ENCODE measurements at regions not wholly inside any gene's neighbourhood (a gene's known extent, or its start where the extent isn't known, plus 50 kb on each side); places are given as distances from the start of the nearest gene placed in this dataset.

DNA sequence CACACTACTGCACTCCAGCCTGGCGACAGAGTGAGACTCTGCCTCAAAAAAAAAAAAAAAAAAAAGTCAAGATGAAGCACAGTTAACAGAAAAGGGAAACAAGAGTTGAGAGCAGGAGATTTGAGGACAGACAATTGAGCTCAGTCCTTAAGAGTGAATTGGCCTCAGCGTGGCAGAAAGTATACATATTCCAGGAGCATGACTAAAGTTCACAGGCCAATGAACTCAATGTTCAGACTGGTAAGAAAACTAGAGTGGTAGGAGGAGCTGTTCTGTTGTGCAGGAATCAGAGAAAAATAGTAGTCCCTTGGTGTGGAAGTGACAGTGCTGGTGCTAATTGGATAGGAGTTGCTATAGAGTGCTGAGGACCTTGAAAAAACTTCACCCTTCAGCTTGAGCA, 60.0 kb downstream of the NRN1 start:
- no peak for DNase-seq (ENCODE audit: extremely low read depth in 1 of 11, low read depth in 9 of 11, low spot score in 4 of 11)

DNA sequence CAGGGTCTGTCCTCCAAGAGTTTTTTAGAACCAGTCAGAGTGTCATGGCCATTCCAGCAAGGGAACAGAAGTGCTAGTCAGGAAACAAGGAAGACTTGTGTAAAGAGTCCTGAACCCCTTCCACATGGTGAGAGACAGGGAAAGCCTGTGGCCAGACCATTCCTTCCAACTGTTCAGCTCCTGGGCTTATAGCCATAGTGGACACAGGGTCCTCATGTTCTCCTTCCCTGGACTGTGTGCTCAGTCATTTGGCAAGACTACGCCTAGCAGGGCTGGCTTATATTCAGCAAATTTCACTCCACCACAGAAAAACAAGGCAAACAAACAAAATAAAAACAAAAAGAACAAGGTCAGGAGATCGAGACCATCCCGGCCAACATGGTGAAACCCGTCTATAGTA, 60.5 kb downstream of the NRN1 start:
- DNase-seq (ENCODE audit: extremely low read depth in 1 of 11, low read depth in 9 of 11, low spot score in 4 of 11) = no peak

DNA sequence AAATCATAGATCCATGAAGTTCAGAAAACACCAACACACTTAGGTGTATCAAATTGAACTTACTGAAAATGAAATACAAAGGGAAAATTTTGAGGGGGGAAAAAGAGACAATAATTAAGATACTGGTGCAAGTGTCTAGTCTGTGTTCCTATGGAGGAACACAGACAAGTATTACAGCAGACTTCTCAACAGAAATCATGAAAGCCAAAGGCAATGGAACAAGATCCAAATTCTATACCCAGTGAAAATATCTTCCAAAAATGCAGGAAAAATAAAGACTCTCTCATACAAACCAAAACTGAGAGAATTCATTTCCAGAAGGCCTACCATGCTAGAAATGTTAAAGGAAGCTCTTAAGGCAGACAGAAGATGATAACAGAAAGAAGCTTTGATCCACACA, 63.1 kb downstream of the NRN1 start:
- no peak for DNase-seq (ENCODE audit: extremely low read depth in 1 of 11, low read depth in 9 of 11, low spot score in 4 of 11)

DNA sequence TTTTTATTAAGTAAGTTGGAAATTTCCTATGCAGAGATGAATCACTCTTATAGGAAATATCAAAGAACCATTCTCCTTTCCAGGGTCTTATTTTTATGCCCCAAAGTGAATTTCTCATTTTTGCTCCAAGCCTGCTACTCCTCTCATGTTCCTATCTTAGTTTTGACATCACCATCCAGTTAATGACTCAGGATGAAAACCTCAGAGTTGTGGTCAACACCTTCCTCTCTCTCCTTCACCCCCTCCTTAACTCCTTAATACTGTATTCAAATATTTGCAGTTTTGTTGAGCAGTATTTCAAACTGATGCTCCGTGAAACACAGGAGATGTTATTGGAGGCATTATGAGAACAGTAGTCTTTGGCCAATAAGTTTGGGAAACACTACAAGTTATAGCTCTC, 64.1 kb downstream of the NRN1 start:
- no peak for DNase-seq (ENCODE audit: extremely low read depth in 1 of 11, low read depth in 9 of 11, low spot score in 4 of 11)

DNA sequence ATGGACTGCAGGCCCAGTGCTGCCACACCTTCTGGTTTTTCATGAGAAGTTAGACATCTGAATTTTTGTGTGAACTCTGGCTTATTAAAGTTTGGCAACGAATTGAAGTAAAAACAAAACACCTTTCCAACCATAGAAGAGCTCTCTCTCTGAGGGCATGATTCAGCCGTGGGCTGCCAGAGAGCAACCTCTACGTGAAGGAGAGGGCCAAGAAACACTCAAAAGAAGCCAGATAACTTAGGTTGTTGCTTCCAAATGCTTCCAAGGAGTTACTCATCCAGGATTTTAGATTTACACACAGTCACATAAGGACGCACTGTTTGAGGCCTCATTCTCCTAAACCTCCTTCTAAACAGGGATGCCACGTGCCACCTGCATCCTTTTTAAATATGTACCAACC, 65.5 kb downstream of the NRN1 start:
- DNase-seq (ENCODE audit: extremely low read depth in 1 of 11, low read depth in 9 of 11, low spot score in 4 of 11) = no peak

DNA sequence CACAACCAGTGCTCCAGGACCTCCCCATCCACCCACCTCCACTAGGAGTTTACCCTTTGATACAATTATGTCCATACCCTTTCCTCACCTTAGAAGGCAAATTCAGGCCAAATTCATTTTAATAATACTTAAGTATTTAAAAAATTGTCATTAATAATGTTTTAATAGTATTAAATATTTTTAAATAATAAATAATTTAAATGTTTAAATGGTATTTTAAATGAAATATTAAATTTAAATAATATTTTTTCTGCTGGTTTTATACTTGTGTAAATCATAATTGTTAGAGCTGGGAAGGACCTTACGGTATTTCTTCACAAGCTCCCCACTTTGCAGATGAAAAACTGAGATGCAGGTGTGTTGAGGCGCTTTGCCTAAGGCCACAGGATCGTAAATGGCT, 67.8 kb downstream of the NRN1 start:
- DNase-seq (ENCODE audit: extremely low read depth in 1 of 11, low read depth in 9 of 11, low spot score in 4 of 11) = no peak

DNA sequence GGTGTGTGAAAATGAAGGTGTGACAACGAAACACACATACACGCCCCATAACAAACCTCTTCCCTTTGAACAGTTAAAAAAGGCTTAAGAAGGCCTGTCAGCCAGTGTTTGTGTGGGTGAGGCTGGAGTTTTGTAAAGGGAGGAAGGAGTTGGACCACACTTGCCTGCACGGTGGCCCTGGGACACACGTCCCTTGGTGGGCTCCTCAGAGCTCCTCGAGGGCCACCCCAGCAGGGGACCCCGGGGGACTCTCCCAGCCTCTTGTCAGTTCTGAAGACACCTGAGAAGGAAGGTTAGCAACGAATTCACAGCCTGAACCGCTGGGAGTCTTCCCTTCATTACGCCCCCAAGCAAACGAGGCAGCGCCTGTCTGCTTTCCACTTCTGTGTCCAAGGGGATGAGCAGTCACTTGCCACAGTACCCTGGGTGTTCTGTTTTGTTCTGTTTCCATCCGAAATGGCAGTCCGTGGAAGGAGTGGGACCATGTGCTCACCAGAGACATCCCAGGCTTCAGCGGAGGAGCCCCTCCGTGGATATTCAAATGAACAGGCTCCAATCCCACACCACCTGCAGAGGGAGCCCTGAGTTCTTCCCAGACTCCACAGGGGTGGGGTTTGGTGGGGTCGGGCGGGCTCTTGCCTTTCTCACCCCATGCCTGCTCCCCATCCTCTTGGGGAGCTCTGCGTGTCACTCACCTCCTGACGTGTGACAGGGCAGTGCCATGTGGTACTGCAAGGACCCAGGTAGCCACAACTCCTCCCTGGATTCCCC, 68.6 kb downstream of the NRN1 start:
- DNase-seq (ENCODE audit: extremely low read depth in 1 of 11, low read depth in 9 of 11, low spot score in 4 of 11) = no peak

DNA sequence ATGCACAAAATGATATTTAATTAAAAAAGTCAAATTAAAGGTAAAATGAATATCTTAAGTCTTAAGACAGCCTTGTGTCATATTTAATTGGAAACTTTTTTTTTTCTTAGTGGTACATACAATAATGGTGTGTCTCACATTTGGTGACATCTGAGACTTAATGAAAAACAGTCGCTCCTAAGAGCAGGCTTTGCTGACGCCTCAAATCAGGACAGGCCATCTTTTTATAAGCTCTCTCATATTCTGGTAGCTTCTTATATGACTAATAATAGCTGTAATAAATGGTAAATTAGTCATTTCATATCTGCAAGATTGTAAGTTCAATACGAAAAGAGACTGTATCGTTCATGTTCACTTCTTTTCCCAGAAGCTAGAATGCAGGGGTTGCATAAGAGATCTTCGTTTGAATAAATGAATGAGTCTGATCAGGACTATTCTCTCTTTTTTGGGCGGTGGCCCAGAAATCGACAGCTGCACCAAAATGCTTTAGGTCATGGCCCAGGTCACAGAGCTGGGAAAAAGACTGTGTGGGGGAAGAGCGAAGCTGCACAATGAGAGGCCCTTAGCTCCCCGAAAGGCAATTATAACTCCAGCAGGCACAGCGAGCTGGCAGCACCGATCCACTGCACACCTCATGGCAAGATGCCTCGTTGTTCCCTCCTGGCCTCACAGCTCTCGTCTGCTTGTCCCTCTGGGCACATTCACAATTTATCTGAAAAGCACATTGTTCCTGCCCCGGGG, 69.4 kb downstream of the NRN1 start:
- no peak for DNase-seq (ENCODE audit: extremely low read depth in 1 of 11, low read depth in 9 of 11, low spot score in 4 of 11)

DNA sequence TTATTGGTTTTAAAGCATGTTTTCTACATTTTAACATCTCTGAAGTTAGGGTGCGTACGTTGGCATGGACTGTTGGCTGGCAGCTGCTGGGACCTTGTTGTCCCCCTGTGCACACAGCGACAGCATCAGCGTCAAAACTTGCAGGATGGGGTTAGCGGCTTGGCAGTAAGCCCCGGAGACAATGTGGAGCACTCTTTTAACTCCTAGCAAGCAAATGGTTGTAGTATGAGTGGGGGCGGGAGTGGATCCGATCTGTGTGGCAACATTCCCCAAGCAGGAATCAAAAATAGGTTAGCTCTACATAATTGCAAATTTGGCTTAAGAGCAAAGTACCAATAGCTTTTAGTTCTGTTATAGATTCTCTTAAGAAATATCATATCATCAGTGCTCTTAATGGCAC, 70.1 kb downstream of the NRN1 start:
- no peak for DNase-seq (ENCODE audit: extremely low read depth in 1 of 11, low read depth in 9 of 11, low spot score in 4 of 11)

DNA sequence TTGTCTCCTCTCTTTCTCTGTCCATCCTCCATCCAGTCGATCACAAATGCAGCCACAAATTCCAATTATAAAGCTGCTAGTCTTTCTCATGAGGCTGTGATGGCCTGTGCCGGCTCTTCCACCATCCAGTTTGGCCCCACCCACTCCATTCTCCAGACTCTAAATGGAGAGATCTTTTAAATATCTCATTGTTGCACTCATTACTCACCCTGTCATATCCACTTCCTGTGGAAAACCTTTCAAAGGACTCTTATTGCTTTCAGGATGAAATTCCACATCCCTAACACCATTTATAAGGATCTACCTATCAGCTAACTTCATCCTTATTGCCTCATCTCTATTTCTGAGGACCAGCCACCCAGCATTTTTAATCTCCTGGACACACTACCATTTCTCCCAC, 70.6 kb downstream of the NRN1 start:
- DNase-seq (ENCODE audit: extremely low read depth in 1 of 11, low read depth in 9 of 11, low spot score in 4 of 11) = no peak

DNA sequence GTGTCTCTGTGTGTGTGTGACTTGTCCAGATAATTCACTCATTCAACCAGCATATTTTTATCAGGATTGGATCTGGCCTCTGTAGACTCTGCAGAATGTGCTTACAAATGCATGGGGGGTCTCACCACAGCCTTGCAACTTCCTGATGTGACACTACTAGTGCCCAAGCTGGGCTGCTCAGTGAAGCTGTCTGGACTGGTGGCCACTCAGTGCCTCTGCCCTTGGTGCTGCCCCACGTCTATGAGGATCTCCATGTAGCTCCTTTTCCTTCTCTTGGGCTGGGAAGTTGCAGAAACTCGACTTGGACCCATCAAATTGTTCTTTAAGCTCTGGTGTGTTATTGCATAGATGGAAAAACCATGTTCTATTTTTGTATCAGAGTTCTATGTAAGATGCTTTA, 75.8 kb downstream of the NRN1 start:
- DNase-seq (ENCODE audit: extremely low read depth in 1 of 11, low read depth in 9 of 11, low spot score in 4 of 11) = no peak

DNA sequence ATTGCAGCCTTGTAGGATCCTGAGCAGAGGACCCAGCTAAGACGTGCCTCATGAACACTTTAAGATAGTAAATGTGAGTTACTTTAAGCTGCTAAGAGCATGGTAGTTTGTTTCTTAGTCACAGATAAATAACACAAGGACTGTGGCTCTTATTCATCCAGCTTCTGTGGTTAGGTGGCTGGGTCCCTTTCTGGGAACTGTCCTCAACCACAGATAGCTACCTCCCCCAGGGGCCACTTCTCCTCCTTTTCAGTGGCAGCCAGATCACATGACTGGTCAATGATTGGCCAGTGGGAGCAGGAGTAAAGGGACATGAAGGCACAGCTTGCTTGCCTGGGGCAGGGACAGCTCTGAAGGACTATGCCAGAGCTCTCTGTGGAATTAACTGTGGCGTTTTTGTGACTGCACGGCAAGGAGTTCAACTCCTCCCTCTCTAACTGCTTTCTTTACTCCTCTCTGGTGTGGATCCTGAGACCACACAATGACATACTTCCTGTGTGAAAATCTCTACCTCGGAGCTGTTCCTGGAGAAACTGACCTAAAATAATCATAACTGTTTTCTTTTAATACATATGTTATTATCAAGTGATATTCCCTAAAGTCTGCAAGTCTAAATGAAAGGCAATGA, 76.5 kb downstream of the NRN1 start:
- no peak for DNase-seq (ENCODE audit: extremely low read depth in 1 of 11, low read depth in 9 of 11, low spot score in 4 of 11)

DNA sequence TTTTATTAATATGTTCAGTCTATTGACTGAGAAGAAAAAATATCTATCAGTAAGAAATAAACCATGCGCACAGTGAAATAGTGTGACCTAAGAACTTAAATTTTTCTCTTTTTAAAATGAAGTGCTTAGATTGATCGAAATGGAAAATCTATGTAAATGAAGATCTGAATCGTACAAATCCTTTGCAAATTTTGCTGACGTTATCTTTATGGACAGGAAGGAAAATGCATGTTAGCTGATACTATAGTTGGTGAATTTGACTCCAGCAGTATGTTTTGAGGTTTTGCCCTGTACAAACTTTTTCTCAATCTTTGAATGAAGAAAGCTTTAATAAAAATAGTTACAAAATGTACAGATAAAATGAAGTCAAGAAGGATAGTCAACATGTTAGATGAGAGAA, 82.9 kb downstream of the NRN1 start:
- DNase-seq (ENCODE audit: extremely low read depth in 1 of 11, low read depth in 9 of 11, low spot score in 4 of 11) = no peak

DNA sequence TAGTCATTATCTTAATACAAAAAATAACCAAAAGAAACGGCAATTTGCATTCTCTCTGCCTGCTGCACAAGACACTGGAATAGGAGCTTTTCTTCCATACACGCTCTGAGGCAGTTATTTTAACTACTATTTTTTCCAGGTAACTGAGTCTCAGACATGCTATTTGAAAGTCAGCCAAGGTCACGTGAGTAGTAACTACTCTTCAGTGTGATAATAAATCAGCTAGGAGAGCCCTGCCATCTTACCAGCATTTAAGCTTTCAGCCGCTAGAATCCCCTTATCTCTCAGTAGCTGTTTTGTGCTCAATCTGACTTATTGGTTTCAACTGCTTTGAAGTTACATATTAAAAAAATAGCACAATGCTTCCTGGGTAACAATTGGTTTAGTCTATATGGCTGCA, 84.5 kb downstream of the NRN1 start:
- DNase-seq (ENCODE audit: extremely low read depth in 1 of 11, low read depth in 9 of 11, low spot score in 4 of 11) = no peak

DNA sequence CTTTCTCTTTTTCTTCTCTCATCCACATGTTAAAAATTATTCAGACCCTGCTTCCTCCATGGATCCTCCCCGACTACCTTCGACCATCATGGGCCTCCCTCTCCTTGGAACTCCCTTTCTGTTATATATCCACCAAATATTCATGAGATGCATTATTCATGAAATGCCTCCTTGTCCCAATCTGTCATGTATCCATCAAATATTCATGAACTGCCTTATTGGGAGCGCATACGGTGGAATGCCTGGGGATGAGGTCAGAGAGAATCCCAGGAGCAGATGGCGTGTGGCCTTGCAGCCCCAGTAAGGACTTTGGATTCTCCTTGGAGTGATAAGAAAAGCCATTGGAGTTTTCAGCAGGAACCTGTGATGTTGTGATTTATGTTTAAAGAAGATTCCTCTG, 97.0 kb downstream of the NRN1 start:
- no peak for DNase-seq (ENCODE audit: extremely low read depth in 1 of 11, low read depth in 9 of 11, low spot score in 4 of 11)

DNA sequence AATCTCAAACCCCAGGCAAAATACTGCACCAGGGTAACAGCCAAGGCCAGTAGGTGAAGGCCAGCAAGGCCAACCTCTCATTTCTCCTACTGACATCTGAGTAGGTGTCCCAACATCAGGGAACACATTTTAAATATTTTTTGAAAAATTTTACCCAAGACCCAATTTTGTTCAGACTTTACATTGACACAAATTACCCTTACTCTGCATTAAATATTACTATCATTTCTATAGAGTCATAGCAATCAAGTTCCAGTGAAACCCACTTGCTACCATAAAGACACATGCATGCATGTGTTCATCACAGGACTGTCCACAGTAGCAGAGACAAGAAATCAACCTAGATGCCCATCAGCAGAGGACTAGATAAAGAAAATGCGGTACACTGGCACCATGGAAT, 99.9 kb downstream of the NRN1 start:
- no peak for DNase-seq (ENCODE audit: extremely low read depth in 1 of 11, low read depth in 9 of 11, low spot score in 4 of 11)

DNA sequence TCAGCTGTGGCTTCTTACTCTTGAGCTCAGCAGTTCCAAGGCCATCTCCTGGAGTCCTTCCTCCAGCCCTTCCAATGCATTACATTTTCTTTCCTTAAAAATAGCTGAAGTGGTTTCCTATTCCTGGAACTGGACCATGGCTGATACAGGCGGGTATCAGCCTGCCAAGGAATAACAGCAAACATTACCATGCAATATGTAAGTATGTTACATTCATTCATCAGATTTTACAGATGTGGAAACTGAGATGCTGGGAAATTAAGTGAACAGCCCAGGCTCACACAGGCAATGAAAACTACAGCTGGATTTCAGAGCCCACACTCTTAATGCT, 100.4 kb downstream of the NRN1 start:
- no peak for DNase-seq (ENCODE audit: extremely low read depth in 1 of 11, low read depth in 9 of 11, low spot score in 4 of 11)

DNA sequence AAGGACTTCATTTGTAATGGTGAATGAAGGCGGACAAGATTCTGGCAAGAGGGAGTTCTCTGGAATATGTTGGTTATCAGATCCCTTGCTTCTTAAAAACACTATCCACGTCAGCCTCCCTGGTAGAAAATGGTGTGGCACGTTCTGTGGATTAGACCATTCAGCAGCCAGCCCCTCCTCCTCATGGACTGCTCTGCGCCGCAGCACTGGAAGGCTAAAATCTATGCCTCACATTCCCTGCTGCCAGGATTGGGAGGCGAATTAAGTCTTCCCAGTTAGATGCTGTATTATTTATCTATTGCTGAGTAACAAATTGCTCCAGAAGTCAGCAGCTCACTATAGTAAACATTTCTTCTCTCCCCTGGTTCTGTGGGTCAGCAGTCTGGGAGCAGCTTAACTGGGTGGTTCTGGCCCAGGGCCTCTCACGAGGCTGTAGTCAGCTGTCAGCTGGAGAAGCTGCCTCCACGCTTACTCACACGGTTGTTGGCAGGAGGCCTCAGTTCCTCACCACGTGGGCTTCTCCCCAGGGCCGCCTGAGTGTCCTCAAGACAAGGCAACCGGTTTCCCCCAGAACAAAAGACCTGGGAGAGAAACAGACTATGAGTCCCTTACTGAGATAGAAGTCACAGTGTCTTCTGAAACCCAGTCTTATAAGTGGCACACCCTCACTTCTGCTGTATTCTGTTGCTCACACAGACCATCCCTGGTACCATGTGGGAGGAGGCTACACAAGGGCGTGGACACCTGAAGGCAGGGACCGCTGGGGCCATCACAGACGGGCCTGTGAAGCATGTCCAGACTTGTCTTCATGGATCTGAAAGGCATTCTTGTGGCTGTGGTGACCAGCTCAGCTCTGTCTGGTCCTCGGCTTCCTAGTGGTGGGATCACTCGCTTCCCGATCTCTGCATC, 101.0 kb downstream of the NRN1 start:
- DNase-seq (ENCODE audit: extremely low read depth in 1 of 11, low read depth in 9 of 11, low spot score in 4 of 11) = no peak

DNA sequence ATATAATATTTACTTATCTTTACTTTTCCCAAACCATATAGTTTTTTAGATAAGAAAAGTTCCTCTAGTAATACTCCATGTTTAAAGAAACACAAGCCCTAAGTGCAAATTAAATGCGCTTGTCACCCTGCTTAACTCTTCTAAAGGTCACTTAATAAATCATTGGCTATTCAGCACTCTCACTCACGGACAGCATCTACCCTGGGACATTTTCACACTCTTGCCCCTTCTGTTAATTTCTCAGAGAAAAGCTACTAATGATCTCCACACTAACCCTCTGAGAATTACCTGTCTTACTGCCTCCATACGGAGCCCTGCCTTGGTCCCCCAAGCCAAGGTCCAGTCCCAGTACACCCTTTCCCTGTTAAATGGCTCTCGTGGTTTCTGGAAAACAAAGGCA, 102.2 kb downstream of the NRN1 start:
- peak in 2 of 11 donors; percentile 9 to 11 for DNase-seq (ENCODE audit: extremely low read depth in 1 of 11, low read depth in 9 of 11, low spot score in 4 of 11)

Measured in renal cortex interstitium (tissue), 11 donors.